Neural cell (in vitro differentiated cells): ENCODE measurements at regions not wholly inside any gene's neighbourhood (a gene's known extent, or its start where the extent isn't known, plus 50 kb on each side); places are given as distances from the start of the nearest gene placed in this dataset.
"Not testable (repeated sequence)": the region's sequence is repeated elsewhere in the genome, so short reads cannot be mapped to it uniquely, and the experiment has no call there.

Source experiments
- RAD21 ChIP-seq: fragments of 450-650 bp; conservative IDR thresholded peaks from 2 replicates; pipeline ENCODE4 v1.6.1; 2014; ENCODE audit warnings: antibody characterized with exemption, mild to moderate bottlenecking, moderate library complexity
- TF ChIP-seq, protein P1 (sequence below): fragments of 450-650 bp; IDR thresholded peaks from 2 replicates; pipeline ENCODE4 v1.5.1; 2014; ENCODE audit warnings: antibody characterized with exemption, mild to moderate bottlenecking, moderate library complexity; ENCODE audit not compliant: poor library complexity, severe bottlenecking
- TF ChIP-seq, protein P2 (sequence below): IDR thresholded peaks from 2 replicates; pipeline ENCODE4 v1.6.1; 2012; ENCODE audit warnings: borderline replicate concordance

DNA sequence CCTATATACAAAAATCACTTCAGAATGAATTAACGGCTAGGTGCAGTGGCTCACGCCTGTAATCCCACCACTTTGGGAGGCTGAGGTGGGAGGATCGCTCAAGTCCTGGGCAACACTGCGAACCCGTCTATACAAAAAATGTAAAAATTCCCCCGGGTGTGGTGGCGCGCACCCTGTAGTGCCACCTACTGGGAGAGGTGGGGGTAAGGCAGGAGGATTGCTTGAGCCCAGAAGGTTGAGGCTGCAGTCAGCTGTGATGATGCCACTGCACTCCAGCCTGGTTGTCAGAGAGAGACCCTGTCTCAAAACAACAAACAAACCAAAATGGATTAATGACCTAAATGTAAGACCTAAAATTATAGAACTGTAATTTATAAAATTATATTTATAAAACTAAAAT lies 236.2 kb downstream of the SPATA31A6 start:
- TF ChIP-seq, protein P1, sequence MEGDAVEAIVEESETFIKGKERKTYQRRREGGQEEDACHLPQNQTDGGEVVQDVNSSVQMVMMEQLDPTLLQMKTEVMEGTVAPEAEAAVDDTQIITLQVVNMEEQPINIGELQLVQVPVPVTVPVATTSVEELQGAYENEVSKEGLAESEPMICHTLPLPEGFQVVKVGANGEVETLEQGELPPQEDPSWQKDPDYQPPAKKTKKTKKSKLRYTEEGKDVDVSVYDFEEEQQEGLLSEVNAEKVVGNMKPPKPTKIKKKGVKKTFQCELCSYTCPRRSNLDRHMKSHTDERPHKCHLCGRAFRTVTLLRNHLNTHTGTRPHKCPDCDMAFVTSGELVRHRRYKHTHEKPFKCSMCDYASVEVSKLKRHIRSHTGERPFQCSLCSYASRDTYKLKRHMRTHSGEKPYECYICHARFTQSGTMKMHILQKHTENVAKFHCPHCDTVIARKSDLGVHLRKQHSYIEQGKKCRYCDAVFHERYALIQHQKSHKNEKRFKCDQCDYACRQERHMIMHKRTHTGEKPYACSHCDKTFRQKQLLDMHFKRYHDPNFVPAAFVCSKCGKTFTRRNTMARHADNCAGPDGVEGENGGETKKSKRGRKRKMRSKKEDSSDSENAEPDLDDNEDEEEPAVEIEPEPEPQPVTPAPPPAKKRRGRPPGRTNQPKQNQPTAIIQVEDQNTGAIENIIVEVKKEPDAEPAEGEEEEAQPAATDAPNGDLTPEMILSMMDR: not testable (repeated sequence)
- TF ChIP-seq, protein P2, sequence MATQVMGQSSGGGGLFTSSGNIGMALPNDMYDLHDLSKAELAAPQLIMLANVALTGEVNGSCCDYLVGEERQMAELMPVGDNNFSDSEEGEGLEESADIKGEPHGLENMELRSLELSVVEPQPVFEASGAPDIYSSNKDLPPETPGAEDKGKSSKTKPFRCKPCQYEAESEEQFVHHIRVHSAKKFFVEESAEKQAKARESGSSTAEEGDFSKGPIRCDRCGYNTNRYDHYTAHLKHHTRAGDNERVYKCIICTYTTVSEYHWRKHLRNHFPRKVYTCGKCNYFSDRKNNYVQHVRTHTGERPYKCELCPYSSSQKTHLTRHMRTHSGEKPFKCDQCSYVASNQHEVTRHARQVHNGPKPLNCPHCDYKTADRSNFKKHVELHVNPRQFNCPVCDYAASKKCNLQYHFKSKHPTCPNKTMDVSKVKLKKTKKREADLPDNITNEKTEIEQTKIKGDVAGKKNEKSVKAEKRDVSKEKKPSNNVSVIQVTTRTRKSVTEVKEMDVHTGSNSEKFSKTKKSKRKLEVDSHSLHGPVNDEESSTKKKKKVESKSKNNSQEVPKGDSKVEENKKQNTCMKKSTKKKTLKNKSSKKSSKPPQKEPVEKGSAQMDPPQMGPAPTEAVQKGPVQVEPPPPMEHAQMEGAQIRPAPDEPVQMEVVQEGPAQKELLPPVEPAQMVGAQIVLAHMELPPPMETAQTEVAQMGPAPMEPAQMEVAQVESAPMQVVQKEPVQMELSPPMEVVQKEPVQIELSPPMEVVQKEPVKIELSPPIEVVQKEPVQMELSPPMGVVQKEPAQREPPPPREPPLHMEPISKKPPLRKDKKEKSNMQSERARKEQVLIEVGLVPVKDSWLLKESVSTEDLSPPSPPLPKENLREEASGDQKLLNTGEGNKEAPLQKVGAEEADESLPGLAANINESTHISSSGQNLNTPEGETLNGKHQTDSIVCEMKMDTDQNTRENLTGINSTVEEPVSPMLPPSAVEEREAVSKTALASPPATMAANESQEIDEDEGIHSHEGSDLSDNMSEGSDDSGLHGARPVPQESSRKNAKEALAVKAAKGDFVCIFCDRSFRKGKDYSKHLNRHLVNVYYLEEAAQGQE: not testable (repeated sequence)
- TF ChIP-seq RAD21: not testable (repeated sequence)
